Erythroblast (primary cell): ENCODE measurements at regions not wholly inside any gene's neighbourhood (a gene's known extent, or its start where the extent isn't known, plus 50 kb on each side); places are given as distances from the start of the nearest gene placed in this dataset.

Source experiments
- GATA1 ChIP-seq: IDR thresholded peaks from 2 replicates; pipeline ENCODE4 v1.6.1; 2011; ENCODE audit warnings: low read depth, mild to moderate bottlenecking, control low read depth, low read length, moderate library complexity
- POLR2A ChIP-seq: IDR thresholded peaks from 2 replicates; pipeline ENCODE4 v1.6.1; 2011; ENCODE audit warnings: mild to moderate bottlenecking, low read length

DNA sequence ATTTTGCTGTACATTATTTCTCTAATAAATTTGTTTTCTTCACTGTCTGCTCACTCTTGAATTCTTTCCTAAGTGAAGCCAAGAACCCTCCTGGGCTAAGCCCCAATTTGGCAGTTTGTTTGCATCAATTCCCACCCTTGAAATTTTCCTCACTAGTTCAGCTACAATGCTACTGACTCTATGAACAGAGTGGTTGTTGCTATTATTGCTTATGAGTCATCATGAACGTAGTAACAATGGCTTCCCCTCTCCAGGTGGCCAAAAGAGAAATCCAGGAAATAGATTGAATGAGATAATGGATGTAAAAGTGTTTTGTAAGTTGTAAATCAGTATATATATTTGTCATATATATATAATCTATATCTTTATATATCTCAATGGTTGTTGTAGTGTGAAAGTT, 193.0 kb downstream of the URB2 start:
- TF ChIP-seq POLR2A (no peak), GATA1 (no peak)
